HG02885 (cell line): ENCODE measurements at regions not wholly inside any gene's neighbourhood (a gene's known extent, or its start where the extent isn't known, plus 50 kb on each side); places are given as distances from the start of the nearest gene placed in this dataset.

Experiments
- ATAC-seq: cut with Tn5 transposase; IDR thresholded peaks from one replicate; pipeline ENCODE4 v1.9.1; 2021; ENCODE audit warnings: mild to moderate bottlenecking; ENCODE audit not compliant: unreplicated experiment, poor library complexity

- no peak for ATAC-seq
Observed at GRCh38 chr4:127196655-127197352, 436.0 kb upstream of the INTU start.

GRCh38 chr4:127203562-127204200 lies 429.1 kb upstream of the INTU start:
- ATAC-seq: no peak

- ATAC-seq: no peak
Observed at GRCh38 chr4:127204322-127204721, 428.4 kb upstream of the INTU start.

GRCh38 chr4:127209580-127210095 lies 423.1 kb upstream of the INTU start:
- ATAC-seq: no peak

GRCh38 chr4:127210893-127211649 lies 421.7 kb upstream of the INTU start:
- ATAC-seq: no peak

- no peak for ATAC-seq
Observed at GRCh38 chr4:127211650-127212560, 420.9 kb upstream of the INTU start.

GRCh38 chr4:127212701-127213100 lies 420.1 kb upstream of the INTU start:
- ATAC-seq: no peak

- ATAC-seq: no peak
Observed at GRCh38 chr4:127214016-127214415, 418.7 kb upstream of the INTU start.

GRCh38 chr4:127214931-127215330 lies 417.8 kb upstream of the INTU start:
- no peak for ATAC-seq

- no peak for ATAC-seq
Observed at GRCh38 chr4:127217586-127218229, 415.0 kb upstream of the INTU start.

- no peak for ATAC-seq
Observed at GRCh38 chr4:127219232-127219631, 413.5 kb upstream of the INTU start.

GRCh38 chr4:127224556-127224955 lies 408.2 kb upstream of the INTU start:
- ATAC-seq: no peak

- ATAC-seq: no peak
Observed at GRCh38 chr4:127229855-127230608, 402.7 kb upstream of the INTU start.

GRCh38 chr4:127236889-127237288 lies 395.9 kb upstream of the INTU start:
- ATAC-seq: no peak

- no peak for ATAC-seq
Observed at GRCh38 chr4:127237581-127237980, 395.2 kb upstream of the INTU start.

GRCh38 chr4:127238956-127239475 lies 393.7 kb upstream of the INTU start:
- ATAC-seq: no peak

- ATAC-seq: no peak
Observed at GRCh38 chr4:127239902-127240763, 392.6 kb upstream of the INTU start.

- no peak for ATAC-seq
Observed at GRCh38 chr4:127240764-127241105, 392.0 kb upstream of the INTU start.
